Fibroblast of skin of abdomen (primary cell): ENCODE measurements at regions not wholly inside any gene's neighbourhood (a gene's known extent, or its start where the extent isn't known, plus 50 kb on each side); places are given as distances from the start of the nearest gene placed in this dataset.
"Not testable (repeated sequence)": the region's sequence is repeated elsewhere in the genome, so short reads cannot be mapped to it uniquely, and the experiment has no call there.

ENCODE experiments used
- DNase-seq: peaks from one replicate; pipeline ENCODE4 v3.0.0-alpha.2; 2013

- not testable (repeated sequence) for DNase-seq
These were observed 133.1 kb downstream of the CENPC start for GRCh38 chr4:67412153-67412712.

GRCh38 chr4:67403342-67403741, 142.0 kb downstream of the CENPC start:
- DNase-seq, result no peak

DNA sequence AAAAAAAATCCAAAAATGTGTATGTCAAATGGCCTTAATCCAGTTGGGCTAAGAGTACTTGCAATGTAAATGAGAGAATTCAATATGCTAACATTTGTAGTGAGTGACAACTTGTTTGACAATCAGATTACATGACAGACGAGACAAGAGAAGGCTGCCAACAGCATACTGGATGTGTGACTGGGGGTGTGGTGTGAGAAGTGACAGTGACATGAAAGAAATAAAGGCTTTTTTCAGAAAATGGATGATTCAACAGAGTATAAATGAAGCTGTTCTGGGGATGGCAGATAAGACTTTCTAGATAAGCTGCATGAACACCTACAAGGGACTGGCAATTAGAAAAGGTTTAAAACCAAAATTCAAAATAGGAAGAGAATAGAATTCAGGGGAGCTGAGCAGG, 143.4 kb downstream of the CENPC start:
- no peak for DNase-seq

- DNase-seq, result no peak
These were observed 147.4 kb downstream of the CENPC start for GRCh38 chr4:67397931-67398330.

GRCh38 chr4:67397031-67397430, 148.3 kb downstream of the CENPC start:
- no peak for DNase-seq

DNA sequence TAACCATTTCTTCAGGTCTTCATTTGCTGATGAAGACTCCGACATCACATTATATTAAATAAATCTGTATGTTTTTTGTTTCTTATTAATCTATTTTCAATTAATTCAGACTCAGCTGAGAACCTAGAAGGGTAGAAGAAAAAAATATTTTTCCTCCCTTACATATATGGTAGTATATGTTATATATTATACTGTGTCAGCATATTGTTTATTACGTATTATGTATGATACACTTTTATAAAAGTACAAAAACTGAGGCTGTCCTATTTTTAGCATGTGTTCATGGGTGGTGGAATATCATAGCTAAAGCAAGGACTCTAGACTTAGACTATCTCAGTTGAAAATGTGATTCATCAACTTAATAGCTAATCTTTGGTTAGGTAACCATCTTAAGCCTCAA, 149.3 kb downstream of the CENPC start:
- DNase-seq, result no peak

DNA sequence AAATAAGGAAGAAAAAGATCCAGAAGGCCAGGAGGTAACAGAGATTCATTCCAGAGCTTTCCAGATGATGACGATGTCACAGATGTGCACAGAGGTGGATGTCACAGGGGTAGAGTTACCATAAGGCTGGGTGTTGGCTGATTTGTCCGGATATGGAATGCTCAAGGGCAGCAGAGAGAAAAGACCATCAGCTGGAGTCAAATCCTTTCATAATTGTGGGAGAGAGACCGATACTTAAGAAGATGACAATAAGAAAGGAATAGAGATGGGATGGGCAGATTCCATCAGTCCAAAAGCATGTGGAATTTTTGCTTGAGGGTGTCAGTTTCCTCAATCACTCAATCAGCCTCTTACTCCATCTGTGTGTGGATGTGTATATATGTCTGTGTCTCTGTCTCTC, 150.4 kb downstream of the CENPC start:
- DNase-seq, result no peak

- peak; percentile 16 for DNase-seq
These were observed 151.5 kb downstream of the CENPC start for GRCh38 chr4:67393699-67394281.

GRCh38 chr4:67393007-67393406, 152.3 kb downstream of the CENPC start:
- no peak for DNase-seq

- DNase-seq, result not testable (repeated sequence)
These were observed 163.9 kb downstream of the CENPC start for GRCh38 chr4:67381406-67381804.

GRCh38 chr4:67380702-67381405, 164.4 kb downstream of the CENPC start:
- not testable (repeated sequence) for DNase-seq

GRCh38 chr4:67380154-67380553, 165.1 kb downstream of the CENPC start:
- no peak for DNase-seq

- DNase-seq, result no peak
These were observed 170.0 kb downstream of the CENPC start for GRCh38 chr4:67375291-67375690.

- no peak for DNase-seq
These were observed 173.7 kb downstream of the CENPC start for GRCh38 chr4:67371615-67372014.

DNA sequence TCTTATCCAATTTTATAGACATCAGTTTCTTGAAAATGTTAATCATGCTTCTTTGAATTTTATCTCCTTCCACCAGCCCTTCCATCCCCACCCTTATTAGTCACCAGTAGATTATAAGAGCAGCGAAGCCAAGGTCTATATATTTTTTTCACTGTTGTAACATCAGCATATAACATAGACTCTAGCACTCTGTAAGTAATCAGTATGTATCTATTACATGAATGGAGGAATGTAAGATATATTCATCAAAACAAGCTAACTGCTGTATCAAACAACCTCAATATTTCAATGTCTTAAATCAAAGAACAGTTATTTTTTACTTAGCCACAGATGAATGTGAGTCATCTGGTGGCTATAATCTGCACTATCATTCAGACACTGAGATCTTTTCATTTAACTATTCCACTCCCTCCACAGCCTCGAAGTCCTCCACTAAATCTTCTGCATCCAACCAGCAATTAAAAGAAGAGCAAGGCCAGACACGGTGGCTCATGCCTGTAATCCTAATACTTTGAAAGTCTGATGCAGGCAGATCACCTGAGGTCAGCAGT, 178.9 kb downstream of the CENPC start:
- no peak for DNase-seq

DNA sequence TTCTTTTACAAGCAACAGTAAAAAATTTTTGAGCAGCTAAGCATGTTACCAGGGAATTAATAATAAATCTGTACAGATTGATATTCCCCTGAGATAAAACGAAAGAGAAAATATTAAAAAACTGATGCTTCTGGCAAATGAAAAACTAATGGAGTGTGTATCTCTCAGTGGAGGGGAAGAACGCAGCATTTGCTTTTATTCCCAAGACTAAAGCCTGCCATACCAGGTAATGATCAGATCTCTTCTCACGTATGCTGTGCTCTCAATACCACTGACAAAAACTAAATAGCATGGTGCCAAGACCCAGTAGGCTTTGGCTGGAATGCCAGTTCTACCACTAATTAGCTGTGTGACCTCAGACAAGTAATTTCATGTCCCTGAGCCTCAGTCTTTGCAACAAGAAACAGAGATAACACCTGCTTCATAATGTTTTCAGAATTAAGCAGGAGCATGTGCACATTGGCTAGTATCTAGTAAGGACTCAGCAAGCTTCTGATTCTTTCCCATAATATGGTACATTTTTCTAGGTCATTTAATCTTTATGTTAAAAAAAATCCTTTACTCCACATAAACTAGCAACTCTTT, 179.6 kb downstream of the CENPC start:
- DNase-seq, result no peak

DNA sequence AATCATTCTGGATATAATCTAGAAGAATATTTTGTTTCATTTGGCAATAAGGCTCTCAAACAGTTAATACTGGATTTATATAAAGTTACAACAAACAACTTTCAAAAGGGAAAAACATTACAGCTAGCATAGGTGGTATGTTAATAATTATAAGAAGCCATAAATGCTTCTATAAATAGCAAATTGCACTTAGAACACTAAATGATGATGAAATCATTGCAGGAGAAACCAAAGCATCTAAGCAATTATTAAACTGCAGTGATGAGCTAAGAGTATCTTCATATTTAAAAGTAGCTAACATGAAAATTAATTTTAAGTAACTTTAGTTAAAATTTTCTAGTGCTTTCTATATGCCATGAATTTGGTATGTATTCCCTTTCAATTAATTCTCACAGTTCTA, 189.5 kb downstream of the CENPC start:
- no peak for DNase-seq

GRCh38 chr4:67346654-67347053, 198.6 kb downstream of the CENPC start:
- DNase-seq, result no peak

DNA sequence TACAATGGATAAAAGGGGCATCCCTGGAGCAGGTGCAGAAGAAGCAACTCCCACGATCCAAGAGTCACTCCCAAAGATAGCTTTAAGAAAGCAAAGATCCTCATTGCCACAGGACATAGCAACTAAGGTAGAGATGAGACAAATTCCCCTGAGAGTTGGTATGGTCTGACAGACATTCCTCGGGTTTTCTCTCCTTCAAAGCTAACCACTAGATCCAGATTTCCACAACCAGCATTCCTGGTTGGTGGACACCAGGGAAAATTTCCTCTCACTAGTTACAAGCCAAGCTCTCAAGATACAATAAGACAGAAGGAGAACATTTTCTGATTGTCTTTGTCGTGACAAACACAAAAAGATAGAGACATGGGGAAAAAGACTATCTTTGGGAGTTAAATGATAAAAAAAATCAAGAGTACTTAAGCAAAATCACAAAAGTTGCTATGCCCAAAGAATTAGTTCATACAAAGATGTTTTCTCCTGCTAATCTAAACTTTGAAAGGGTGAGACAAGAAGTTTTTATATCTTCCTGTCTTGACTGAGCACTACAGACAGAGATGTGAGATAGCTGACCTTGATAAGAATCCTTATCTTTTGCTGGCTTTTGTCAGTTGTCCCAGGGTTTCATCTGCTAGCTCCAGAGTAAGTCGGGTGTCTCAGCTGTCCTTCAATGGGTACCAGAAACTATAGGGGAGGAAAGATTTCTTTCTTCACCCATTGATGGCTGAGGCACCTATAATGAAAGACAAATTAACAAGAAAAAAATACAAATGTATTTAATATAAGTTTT, 200.5 kb downstream of the CENPC start:
- DNase-seq, result no peak

DNA sequence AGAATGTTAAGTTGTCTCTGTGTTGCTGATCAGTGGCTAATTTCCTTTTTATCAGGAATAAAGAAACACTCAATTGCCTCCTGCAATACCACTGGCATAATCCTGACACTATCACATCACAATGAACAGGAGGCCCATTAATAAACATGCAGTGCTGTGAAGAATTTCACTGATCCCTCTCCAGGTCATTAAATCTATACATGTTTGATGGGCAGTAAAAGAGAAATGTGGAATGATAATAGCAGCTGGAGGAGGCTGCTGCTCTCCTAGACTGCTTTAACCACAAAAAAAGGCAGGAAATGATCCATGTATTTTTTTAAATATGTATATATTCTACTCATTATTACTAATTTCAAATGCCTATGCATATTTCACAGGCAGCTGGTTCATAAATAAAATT, 202.1 kb downstream of the CENPC start:
- no peak for DNase-seq

- DNase-seq, result no peak
These were observed 203.0 kb downstream of the CENPC start for GRCh38 chr4:67342291-67342690.

DNA sequence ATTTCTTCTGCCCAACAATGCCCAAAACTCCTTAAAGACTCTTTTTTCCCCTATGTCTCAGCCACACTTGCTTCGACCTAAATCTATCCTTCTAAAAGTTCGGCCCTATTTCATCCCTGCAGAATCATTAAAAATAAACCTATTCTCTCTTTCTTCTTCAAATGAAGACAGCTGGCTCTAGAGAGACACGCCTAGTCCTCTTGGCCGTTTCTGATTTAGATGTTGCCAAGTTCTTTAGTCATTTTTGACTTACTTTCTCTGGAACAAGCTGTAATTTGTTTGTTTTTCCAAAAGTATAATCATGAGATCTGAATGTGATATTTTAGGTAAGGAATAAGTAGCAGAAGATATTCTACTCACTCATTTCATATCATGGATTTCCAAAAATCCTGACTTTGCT, 211.6 kb downstream of the CENPC start:
- DNase-seq, result no peak

- DNase-seq, result no peak
These were observed 212.7 kb downstream of the CENPC start for GRCh38 chr4:67332627-67333026.
